ENCODE measurements at regions not wholly inside any gene's neighbourhood (a gene's known extent, or its start where the extent isn't known, plus 50 kb on each side); places are given as distances from the start of the nearest gene placed in this dataset.
"Not testable (repeated sequence)": the region's sequence is repeated elsewhere in the genome, so short reads cannot be mapped to it uniquely, and the experiment has no call there.

DNA sequence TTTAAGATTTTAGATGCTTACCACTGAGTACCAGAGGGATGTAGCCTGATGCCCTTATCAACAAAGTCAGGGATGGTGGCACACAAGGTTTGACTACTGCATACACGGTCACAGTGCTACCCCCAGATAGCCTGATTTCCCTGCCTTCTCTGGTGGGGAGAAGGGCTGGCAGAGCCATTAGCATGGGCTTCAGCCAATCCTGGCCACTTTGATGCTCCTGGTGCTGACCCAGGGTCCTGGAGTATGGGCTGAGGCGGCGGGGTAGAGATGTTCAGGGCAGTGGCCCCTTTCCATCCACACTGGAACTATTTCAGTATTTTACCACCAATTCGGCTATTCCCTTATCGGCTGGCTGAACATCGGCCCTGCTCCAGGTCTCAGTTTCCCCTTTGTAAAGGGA lies 83.2 kb downstream of the POTEB3 start:
- DNase-seq (ENCODE audit: low read depth in 2 of 2) = not testable (repeated sequence)

DNA sequence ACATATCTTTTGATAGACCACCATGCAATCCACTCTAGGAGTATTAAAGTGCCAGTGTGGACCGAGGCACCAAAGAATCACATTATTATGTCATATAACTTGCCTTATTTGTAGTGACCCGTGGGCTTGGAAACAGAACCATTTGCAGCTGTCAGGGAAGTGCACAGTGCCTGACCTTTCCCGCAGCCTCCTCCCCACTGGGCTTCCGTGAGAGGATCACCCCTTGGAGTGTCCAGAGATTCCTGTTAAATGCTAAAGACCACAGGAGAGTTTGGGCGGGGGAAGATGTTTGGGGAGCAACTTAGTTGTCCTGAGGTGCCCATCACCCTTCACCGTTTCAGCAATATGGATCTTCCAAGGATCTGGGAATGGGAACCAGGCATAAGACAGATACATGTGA lies 84.4 kb downstream of the POTEB3 start:
- not testable (repeated sequence) for DNase-seq (ENCODE audit: low read depth in 2 of 2)

DNA sequence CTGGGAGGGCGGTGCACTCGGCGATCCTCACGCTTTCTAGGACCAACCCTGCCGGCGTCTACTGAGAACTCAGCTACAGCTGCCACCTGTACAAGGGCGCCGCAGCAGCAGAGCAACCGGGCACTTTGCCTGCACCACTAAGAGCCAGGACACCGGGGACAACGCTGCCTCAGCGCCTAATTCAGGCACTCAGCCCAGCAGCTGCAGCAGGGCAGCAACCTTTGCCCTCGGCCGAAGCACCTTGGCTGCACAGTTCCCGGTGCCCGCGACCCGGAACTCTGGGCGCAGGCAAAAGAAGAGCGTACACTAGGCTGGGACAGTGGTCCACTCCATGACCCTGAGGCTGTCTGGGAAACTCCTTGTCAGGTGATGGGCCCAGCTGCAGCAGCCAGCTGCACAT lies 85.7 kb downstream of the POTEB3 start:
- DNase-seq (ENCODE audit: low read depth in 2 of 2) = not testable (repeated sequence)

DNA sequence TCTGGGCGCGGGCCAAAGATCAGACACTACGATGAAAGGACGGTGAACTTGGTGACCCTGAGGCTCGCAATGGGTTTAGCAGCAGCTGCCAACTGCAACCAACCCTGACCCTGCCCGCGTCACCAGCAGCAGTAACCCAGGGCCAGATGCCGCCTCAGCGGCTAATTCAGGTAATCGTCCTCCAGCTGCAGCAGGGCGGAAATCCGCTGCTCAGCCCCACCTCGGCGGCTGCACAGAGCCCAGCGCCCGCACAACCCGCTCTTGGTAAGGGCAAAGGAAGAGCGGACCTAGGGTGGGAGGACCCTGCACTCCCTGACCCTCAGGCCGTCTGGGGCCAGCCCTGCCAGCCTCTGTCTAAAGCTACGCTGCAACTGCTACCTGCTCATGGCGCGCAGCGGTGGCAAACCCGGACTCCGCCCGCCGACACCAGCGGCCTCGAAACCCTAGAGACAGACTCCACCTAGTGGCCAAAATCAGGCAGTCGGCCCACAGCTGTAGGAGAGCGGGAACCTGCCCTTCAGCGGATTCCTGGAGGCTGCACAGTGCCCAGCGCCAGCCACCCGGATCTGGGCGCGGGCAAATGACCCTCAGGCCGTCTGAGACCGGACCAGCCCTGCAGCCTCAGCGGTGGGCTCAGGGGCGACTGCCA lies 87.5 kb downstream of the POTEB3 start:
- DNase-seq (ENCODE audit: low read depth in 2 of 2) = not testable (repeated sequence)

DNA sequence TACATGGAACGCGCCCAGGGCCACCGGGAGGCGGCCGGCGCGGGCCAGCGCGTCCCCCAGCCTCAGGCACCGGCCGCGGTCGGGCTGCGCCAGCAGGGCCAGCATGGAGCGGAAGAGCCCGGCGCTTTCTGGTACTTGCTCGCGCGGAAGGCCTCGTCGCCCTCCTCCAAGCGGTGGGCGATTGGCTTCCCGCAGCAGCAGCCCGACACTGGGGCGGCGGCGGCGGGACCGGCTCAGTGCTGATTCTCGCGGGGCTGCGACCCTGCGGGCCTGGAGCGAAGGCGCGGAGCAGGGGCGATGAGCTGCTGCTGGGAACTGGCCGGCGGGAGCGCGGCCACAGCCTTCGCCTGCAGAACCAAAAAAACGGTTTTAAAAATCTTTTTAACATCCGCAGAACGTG lies 95.3 kb downstream of the POTEB3 start:
- DNase-seq (ENCODE audit: low read depth in 2 of 2) = not testable (repeated sequence)

DNA sequence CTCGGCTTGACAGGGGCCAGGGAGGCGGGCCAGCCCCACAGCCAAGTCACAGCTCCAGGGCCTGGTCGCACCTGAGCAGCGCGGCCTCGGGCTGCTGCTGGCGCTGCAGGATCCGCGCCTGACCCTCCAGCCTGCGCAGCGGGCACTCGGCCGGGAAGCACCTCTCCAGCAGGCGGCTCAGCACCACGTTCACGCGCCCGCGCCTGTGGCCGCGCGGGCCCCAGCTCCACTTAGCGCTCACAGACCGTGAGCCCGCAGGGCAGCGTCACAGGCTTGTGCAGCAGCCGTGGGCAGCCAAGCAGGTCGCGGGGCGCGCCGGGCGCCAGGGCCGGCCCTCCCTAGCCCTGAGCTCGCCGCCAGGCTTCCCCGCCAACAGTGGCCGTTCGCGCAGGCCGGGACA lies 95.8 kb downstream of the POTEB3 start:
- DNase-seq (ENCODE audit: low read depth in 2 of 2) = not testable (repeated sequence)

DNA sequence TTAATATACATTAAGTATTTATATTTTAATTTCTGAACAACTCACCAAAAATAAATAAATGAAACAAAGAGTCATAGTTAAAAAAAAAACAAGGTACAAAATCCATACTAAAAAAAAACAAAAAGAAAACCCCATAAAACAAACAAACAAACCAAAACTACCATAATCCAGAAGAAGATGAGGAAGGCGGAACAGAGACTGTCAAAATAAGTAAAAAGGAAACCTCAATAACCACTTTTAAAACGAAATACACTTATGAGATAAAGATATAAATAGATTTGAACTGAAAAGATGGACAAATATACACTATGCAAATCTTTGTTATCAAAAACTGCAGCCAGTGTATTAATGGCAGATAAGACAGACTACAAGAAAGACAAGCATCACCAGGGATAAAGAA lies 103.3 kb downstream of the POTEB3 start:
- DNase-seq (ENCODE audit: low read depth in 2 of 2) = not testable (repeated sequence)

DNA sequence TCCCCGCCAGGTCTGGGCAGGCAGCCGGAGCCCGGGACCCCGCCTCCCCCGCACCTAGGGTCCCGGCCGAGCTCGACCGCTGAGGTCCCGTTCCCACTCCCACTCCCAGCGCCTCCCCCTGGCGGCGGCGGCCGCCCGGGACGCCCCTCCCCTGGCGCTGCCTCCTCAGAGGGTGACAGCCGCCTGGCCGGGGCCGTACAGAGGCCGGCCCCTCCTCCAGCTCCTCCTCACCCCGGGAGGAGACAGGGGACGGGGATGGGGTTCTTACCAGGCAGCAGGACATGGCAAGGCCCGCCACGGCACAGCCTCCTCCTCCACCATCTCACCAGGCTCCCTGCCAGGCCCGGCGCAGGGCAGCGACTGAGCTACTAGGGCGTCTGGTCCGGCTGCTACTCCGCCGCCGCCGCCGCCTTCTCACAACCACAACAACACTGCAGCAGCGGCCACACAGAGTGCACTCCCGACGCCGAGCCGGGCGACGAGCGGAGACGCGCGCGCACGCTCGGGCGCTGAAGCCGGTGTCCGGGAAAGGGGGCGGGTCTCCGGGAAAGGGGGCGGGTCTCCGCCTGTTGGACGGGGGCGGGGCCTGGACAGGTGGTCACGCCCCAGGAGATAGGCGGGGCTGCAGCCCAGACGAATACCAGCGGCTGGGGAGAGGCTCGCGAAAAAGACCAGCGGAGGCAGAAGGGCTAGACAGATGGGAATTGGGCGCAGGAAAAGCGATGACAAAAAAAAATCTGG lies 115.4 kb downstream of the POTEB3 start:
- DNase-seq (ENCODE audit: low read depth in 2 of 2) = peak in 1 of 2 donors; percentile 23

DNA sequence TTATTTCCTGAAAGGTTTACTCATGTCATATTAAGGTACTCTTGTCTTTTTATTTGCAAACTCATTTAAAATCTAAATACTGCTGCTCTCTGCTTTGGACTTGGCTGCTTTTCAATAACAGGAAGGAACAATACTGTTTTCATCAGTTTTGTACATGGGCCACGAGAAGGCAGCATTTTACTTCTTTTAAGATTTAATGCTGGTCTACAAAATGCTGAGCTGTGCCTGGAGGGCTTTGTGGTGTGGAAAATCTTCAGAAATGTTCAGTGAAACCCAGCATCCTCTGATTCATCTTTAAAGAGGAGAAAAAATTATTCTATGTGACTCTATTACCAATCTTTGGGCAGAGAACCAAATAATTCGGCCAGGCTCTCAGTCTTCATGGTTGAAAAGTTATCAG lies 155.9 kb downstream of the POTEB3 start:
- not testable (repeated sequence) for DNase-seq (ENCODE audit: low read depth in 2 of 2)

DNA sequence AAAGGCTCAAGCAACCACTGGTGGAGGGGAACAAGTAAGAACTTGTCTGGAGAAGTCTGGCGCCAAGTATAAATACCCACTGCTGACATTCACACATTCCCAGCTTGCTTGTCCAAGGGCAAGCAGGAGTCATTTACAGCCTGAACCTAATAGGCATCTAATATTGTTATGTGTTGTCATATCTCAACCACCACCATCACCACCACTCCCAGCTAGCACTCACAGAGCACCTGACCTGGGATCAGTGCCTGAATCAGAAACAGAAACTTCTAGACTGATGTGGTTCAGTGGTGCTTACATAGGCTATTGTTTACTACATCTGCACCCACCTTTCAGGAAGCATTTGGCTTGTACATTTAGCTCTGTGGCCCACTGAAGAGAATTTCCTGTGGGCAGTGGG lies 157.1 kb downstream of the POTEB3 start:
- not testable (repeated sequence) for DNase-seq (ENCODE audit: low read depth in 2 of 2)

DNA sequence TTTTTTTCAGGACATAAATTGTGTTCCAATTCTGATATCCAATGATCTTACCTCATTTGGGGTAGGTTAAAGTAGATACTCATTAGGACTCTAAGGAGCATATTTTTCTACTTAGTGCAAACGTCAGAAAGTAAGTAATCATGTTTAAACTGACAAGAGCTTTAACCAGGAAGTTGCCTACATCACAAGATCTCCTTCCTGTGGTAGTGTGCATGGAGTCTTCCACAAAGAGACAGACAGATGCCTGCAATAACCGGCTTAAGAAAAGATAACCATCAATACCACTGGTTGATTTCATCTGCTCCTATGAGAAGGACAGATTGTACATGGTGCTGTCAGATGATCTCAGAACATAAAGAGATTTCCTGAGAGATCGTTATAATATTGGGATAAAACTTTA lies 160.0 kb downstream of the POTEB3 start:
- DNase-seq (ENCODE audit: low read depth in 2 of 2) = not testable (repeated sequence)

DNA sequence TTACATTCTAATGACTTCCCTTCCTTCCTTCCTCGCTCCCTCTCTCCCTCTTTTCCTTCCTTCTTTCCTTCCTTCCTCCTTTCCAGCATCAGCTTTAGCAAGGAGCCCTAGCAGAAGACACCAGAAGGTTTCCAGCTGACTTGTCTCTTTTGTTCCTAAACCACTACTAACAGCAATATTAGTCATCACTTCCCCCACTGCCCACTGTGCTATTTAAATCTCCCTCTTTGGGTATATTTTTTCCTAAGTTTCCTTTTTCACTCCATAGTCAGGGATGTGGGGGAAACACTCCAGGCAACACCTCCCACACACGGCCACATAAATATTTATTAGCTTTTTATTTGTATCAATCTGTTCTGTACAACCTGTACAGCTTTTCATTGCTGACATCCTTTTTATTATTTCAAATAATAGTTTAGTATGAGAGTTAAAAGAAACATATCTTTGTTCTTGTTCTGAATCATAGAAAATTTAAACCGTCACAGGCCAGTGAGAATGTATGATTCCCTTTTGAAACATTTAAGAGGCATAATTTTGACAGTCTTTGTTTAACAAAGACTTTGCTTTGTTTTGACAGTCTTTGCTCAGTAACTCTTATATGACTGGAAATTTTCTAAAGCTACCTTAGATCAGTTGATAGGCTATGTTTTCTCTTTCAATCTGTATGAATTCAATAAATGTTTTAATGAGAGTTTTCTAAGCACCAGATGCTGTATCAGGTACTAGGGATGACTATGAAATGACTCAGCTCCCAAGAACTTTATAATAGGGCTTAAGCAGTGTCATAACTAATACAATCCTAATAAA lies 167.9 kb downstream of the POTEB3 start:
- not testable (repeated sequence) for DNase-seq (ENCODE audit: low read depth in 2 of 2)

DNA sequence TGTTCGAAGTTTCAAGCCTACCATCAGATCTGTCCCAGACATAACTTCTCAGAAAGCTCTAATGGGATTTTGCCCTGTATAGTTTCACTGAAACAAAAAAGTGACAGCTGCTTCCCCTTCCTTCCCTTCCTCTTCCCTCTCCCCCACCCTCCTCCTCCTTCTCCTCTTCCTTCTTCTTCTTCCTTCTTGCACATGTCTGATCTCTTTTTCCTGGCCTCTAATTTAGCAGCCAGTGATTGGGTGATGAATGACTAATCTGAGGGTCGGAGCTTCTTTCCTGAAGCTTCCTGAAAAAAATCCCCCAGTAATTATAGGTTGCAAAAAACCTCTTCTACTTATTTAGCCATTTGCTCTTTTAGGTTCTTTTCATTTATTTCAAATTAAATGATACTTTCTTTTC lies 168.7 kb downstream of the POTEB3 start:
- DNase-seq (ENCODE audit: low read depth in 2 of 2) = no peak

DNA sequence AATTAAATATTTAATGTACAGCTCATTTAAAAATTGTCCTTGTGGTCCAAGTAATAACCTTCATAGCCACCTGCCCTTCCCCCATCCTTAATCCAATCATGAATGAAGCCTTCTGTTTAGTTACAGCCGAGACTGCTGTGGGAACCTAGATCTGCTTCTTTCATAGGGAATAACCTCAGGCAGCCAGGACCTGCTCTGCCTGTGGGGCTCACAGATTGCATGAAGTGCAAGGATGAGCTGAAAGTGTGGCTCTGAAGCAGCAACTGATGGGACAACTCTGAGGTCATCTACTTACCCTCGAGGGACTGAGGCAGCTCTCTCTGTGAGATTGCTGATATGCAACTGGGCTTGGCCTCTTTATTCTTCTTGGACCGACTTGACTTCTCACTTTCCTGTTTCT lies 169.8 kb downstream of the POTEB3 start:
- no peak for DNase-seq (ENCODE audit: low read depth in 2 of 2)

DNA sequence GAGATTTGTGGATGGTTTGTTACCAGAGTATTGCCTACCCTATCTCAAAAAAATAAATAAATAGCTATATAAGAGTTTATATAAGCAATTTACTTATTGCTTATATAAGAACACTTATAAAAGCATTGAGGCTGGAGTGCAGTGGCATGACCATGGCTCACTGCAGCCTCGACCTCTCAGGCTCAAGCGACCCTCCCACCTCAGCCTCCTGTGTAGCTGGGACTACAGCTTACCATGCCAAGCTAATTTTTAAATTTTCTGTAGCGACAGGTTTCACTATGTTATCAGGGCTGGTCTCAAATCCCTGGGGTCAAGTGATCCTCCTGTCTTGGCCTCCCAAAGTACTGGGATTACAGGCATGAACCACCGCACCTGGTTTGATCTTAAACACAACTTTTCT lies 170.6 kb downstream of the POTEB3 start:
- DNase-seq (ENCODE audit: low read depth in 2 of 2) = not testable (repeated sequence)

DNA sequence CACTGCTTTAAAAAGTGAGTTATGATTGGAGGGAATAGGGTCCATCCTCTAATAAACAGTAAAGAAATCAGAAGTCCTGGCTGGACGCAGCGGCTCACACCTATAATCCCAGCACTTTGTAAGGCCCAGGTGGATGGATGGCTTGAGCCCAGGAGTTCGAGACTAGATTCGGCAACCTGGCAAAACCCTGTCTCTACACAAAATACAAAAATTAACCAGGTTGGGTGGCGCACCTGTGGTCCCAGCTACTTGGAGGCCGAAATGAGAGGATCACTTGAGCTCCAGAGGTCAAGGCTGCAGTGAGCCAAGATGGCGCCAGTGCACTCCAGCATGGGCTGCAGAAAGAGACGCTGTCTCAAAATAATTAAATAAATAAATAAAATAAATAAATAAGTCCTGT lies 171.2 kb downstream of the POTEB3 start:
- DNase-seq (ENCODE audit: low read depth in 2 of 2) = no peak

DNA sequence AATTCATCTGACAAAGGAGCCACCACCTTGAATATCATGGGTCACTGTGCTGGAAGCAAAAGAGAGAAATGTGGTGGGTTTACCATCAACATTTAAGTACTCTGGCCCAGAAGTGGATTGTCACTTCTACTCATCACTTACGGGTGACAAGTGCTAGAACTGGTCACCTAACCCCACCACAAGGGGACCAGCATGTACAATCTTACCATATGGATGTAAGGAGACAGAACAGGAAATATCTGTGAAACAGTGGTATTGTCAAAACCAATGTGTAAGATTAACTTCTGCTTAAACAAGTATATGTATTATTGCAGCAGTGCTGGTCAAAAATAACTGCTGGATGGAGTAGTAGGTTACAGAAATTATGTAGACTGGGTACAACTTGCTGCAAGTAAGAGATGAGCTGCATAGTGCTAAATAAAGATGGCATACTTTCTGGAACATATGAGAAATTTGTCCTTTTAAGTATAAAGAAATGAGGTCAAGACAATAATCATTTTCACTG lies 171.8 kb downstream of the POTEB3 start:
- DNase-seq (ENCODE audit: low read depth in 2 of 2) = no peak

DNA sequence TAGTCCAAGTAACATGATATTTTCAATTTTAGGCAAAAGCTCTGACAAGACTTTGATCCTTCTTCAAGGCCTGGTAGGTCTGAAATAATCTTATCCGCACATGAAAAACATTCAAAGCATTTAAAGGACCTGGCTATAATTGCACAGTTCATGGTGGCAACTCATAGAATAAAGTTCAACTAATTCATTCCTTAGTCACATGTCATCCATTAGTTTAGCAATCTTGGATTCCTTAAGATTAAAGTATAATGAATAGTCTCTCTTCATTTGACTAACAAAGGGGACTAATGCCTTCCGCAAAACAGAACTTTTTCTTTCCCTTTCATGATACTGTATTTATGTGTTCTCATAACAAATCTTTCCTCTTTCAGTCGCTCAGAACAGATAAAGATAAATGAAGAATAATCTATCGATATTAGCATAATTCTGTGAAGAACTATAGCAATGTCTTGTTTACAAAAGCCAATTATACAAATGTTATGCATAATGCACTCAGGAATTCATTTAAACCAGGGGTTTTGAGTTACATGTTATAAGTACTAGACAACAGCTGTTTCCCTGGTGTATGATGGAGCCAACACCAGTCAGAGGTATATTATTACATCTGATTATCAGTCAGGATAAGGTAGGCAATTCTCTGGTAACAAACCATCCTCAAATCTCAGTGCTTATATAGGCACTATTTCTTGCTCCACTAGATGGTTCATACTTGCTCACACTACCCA lies 172.5 kb downstream of the POTEB3 start:
- no peak for DNase-seq (ENCODE audit: low read depth in 2 of 2)

DNA sequence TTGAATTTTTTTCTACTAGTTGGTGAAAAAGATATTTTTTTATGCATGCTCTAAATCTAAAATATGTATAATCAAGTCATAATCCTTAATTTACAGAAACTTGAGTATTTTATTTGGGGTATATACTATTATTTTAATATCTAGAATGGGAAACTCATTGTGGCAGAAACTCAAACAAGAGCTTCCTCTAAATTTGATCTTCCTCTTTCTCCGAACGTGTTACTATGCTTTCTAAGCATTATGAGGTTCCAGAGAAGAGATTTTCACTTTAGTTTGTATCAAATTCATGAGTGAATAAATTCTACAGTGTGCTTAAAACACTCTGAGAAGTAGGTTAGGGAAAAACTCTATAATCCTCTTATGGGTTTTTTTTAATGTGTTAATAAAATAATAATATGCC lies 173.1 kb downstream of the POTEB3 start:
- no peak for DNase-seq (ENCODE audit: low read depth in 2 of 2)

DNA sequence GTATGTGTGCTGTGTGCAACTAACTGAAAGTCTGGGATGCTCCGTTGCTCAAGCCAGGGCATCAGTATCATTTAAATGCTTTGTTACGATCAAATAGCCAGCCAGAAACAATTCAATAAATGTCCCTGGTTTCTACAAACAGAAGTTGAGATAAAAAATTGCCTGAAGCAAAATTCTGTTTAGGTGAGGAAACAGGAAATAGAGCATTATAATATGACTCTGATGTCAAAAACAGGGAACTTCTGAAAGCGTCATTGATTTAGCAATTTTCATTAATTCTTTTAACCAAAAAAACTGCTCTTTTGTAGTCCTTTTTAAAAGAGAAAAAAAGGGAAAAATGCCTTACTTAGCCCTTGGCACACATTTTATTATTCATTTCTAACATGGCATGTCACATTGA lies 174.7 kb downstream of the POTEB3 start:
- DNase-seq (ENCODE audit: low read depth in 2 of 2) = not testable (repeated sequence)

DNA sequence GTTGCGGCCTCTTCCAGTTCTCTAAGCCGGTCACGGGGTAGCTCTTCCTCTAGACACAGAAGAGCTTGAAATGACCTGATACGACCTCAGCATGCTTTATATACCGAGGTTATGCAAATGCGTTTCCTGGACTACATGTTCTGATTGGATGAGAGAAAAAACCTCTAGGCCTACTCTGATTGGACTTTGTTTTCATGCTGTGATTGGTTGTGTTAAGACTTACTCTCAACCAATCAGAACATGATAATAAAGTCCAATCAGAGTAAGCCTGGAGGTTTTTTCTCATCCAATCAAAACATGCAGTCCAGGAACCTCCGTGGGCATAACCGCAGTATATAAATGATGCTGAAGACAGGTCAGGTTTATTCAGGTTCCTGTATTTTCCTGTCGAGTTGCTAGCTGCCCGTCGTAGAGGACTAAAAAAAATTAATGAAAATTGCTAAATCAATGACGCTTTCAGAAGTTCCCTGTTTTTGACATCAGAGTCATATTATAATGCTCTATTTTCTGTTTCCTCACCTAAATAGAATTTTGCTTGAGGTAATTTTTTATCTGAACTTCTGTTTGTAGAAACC lies 177.4 kb downstream of the POTEB3 start:
- no peak for DNase-seq (ENCODE audit: low read depth in 2 of 2)
